ENCODE measurements at regions not wholly inside any gene's neighbourhood (a gene's known extent, or its start where the extent isn't known, plus 50 kb on each side); places are given as distances from the start of the nearest gene placed in this dataset.

DNA sequence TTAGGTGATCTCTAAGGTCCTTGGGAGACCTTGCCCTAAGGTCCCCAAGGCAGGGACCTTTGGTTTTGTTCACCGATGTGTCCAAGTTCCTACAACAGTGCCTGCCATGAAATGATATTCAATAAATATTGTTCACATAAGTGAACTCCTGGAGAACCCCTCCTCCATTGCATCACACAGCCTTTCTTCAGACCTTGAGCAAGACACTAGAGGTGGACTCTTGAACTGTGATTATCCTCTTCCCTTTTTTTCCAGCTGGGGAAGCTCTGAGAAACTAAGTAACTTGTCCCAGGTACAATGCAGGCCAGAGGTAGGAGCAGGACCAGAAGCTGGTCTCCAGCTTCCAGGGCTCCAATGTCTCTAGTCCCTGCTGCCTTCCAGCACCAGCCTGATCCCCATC is 76.6 kb upstream of the LMO1 start:
- no peak for ATAC-seq (replicated peaks; ENCODE audit: extremely low read depth, poor library complexity, severe bottlenecking)
- DNase-seq (ENCODE audit: low spot score in 2 of 2) = no peak
- H3K4me3 Mint-ChIP-seq = no peak overlapping the region

DNA sequence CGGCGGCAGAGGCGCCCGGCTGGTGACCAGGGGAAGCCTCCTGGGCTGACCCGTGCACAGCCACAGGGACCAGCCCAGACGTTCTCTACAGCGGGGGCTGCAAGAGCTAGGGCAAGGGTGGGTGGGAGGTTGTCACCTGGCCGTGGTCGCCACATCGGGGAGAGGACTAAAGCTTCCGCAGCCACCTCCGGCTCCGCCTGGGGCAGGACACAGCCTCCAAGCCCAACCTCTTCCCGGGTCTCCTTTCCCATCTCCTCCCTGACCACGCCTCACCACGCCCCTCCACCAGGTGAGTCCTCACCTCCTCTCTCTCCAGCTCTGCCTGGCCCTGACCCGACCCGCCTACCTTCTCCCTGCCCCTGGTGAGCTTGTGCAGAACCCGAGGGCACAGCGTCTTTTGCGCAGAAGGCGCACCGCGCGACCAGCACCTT is 75.9 kb upstream of the LMO1 start:
- Mint-ChIP-seq H3K36me3 (ENCODE audit: insufficient read depth) (no peaks in the 10 kb centered on the region), H3K4me3 (no peak overlapping the region), H3K4me1 (peaks cover 17% of the 10 kb centered on the region), H3K27ac (ENCODE audit: low read depth) (no peak overlapping the region), H3K9me3 (no peaks in the 10 kb centered on the region), H3K27me3 (peaks cover 43% of the 10 kb centered on the region)
- ATAC-seq (replicated peaks; ENCODE audit: extremely low read depth, poor library complexity, severe bottlenecking) (no peak), DNase-seq (ENCODE audit: low spot score in 2 of 2) (no peak)

More for the DNA sequence above, 76.6 kb upstream of the LMO1 start:
- Mint-ChIP-seq H3K27me3 (peaks cover 45% of the 10 kb centered on the region), H3K27ac (ENCODE audit: low read depth) (no peak overlapping the region), H3K4me1 (peaks cover 17% of the 10 kb centered on the region), H3K36me3 (ENCODE audit: insufficient read depth) (peaks cover 2% of the 10 kb centered on the region), H3K9me3 (no peaks in the 10 kb centered on the region)

DNA sequence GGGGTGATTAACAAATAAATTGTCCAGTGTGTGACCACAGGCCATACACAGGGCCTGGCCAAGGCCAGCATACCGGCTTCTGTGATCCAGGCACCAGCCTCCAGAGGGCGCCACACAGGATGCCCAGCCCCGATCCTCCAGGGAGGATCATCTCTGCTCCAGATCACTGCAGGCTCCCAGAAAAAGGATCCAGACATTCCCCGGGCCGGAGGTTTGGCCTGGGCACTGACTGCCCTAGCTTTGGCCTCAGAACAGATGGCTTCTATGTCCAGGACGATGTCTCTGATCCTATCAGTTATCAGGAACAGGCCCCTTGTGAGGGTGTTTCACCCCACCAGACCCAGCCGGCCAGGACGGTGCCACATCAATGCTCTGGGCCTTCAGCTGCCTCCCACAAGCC is 74.5 kb upstream of the LMO1 start:
- no peak for DNase-seq (ENCODE audit: low spot score in 2 of 2)
- H3K27ac Mint-ChIP-seq (ENCODE audit: low read depth) = no peak overlapping the region
- peaks cover 39% of the 10 kb centered on the region for H3K27me3 Mint-ChIP-seq
- H3K4me1 Mint-ChIP-seq = peaks cover 7% of the 10 kb centered on the region
- no peaks in the 10 kb centered on the region for H3K36me3 Mint-ChIP-seq (ENCODE audit: insufficient read depth)
- no peaks in the 10 kb centered on the region for H3K9me3 Mint-ChIP-seq
- H3K4me3 Mint-ChIP-seq = no peak overlapping the region
- ATAC-seq (replicated peaks; ENCODE audit: extremely low read depth, poor library complexity, severe bottlenecking) = no peak

DNA sequence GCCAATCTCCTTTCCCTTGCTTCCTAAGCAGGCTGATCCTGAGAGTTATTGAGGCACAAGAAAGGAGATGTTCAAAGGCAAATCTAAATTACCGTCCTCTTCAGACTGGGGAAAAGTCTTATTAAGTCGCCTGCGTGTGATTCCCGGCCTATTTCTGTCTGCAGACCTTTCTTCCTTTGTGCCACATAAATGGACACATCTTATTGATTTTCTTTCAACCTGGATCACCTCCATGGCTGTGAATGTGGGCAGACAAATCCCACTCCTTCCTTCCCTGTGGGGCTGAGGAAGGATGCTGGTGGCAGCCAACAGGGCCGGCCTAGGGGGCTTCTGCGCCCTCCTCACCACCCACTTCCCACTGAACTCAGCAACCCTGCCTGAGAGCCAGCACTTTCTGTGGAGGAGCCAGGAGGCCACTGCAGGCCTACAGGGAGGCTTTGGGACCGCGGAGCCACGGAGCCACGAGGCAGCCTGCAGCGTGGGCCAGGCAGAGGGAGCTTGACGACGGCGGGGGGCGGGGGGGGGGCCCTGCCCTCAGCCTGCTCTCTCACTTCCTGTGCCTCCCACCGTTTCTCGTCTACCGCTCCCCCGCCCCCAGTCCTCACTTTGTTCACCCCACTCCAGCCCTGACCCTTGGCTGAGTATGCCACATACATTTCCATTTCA is 73.6 kb upstream of the LMO1 start:
- H3K4me3 Mint-ChIP-seq = no peak overlapping the region
- peaks cover 34% of the 10 kb centered on the region for H3K27me3 Mint-ChIP-seq
- H3K36me3 Mint-ChIP-seq (ENCODE audit: insufficient read depth) = no peaks in the 10 kb centered on the region
- H3K4me1 Mint-ChIP-seq = no peaks in the 10 kb centered on the region
- no peak overlapping the region for H3K27ac Mint-ChIP-seq (ENCODE audit: low read depth)
- H3K9me3 Mint-ChIP-seq = no peaks in the 10 kb centered on the region
- no peak for DNase-seq (ENCODE audit: low spot score in 2 of 2)
- no peak for ATAC-seq (replicated peaks; ENCODE audit: extremely low read depth, poor library complexity, severe bottlenecking)

DNA sequence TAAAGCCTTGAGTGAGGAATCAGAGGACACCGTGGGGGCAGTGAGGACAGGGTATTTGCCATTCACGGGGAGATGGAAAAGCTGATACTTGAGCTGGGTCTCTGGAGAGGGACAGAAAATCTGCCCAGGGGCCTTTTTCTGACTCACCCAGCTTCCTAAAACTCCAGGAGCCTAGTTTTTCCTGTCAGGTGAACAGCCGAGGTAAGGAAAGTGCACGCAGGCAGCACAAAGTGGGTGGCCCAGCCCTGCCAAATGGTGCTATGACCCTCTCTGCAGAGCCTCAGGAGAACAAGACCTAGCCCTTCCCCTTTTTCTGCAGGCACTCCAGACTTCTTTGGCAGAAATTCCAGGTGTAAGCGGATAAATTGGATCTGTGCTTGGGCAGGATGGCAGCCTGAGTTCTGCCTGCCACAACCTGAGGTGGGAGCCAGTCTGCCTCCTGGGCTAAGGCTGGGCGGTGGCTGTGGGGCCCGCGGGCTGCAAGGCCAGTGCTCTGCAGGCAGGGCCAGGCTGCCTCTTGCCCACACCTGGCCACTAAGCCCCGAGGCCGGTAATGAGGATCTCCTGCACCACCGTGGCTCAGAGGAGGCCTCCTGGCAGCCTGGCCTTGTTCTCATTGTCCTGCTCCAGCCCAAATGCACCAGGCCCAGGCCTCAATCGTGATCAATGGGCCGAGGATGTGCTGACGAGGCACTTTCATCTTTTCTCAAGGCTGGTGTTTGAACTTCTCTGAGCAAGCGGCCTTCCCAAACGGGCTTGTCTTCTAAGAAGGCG is 72.9 kb upstream of the LMO1 start:
- Mint-ChIP-seq H3K9me3 (no peaks in the 10 kb centered on the region), H3K27ac (ENCODE audit: low read depth) (no peak overlapping the region), H3K4me1 (no peaks in the 10 kb centered on the region), H3K4me3 (no peak overlapping the region), H3K27me3 (peaks cover 28% of the 10 kb centered on the region), H3K36me3 (ENCODE audit: insufficient read depth) (no peaks in the 10 kb centered on the region)
- ATAC-seq (replicated peaks; ENCODE audit: extremely low read depth, poor library complexity, severe bottlenecking) (no peak), DNase-seq (ENCODE audit: low spot score in 2 of 2) (no peak)

DNA sequence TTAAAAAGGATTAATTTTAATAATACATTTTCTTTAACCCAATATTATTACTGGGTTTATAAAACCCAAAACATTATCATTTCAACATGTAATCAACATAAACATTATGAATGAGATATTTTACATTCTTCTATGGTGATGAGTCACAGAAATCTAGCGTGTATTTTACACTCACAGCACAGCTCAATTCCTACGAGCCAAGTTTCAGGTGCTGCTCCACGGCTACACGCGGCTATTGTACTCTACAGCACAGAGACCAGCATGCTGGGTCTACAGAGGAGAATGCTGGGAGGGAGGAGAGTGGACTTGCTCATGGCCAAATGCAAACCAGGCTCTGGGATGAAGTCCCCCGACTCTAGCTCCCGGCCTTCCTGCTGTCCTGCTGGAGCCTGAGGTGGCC is 72.0 kb upstream of the LMO1 start:
- H3K4me3 Mint-ChIP-seq = no peak overlapping the region
- ATAC-seq (replicated peaks; ENCODE audit: extremely low read depth, poor library complexity, severe bottlenecking) (no peak), DNase-seq (ENCODE audit: low spot score in 2 of 2) (no peak)
- H3K27me3 Mint-ChIP-seq = peaks cover 33% of the 10 kb centered on the region
- H3K9me3 Mint-ChIP-seq = no peaks in the 10 kb centered on the region
- no peaks in the 10 kb centered on the region for H3K36me3 Mint-ChIP-seq (ENCODE audit: insufficient read depth)
- no peak overlapping the region for H3K27ac Mint-ChIP-seq (ENCODE audit: low read depth)
- H3K4me1 Mint-ChIP-seq = no peaks in the 10 kb centered on the region

DNA sequence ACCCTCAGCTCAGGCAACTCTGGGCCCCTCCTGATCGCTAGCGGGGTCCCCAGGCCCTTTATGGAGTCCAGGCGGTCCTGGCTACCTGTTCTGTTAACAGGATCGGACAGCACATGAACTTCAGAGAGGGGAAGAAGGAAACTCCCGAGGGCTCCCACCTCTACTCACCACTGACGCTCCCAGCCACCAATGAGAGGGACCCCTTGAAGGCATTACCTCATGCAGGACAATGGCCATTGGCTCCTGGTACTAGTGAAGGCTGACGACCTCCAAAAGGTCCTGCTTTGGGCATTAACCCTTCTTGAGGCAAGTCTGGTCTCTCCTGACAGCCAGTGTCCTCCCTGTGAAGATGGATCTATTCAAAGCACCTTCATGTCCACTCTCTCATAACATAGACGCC is 71.5 kb upstream of the LMO1 start:
- Mint-ChIP-seq H3K4me3 (no peak overlapping the region), H3K4me1 (no peaks in the 10 kb centered on the region), H3K27ac (ENCODE audit: low read depth) (no peak overlapping the region), H3K9me3 (no peaks in the 10 kb centered on the region), H3K27me3 (peaks cover 34% of the 10 kb centered on the region), H3K36me3 (ENCODE audit: insufficient read depth) (no peaks in the 10 kb centered on the region)
- DNase-seq (ENCODE audit: low spot score in 2 of 2) (no peak), ATAC-seq (replicated peaks; ENCODE audit: extremely low read depth, poor library complexity, severe bottlenecking) (no peak)

DNA sequence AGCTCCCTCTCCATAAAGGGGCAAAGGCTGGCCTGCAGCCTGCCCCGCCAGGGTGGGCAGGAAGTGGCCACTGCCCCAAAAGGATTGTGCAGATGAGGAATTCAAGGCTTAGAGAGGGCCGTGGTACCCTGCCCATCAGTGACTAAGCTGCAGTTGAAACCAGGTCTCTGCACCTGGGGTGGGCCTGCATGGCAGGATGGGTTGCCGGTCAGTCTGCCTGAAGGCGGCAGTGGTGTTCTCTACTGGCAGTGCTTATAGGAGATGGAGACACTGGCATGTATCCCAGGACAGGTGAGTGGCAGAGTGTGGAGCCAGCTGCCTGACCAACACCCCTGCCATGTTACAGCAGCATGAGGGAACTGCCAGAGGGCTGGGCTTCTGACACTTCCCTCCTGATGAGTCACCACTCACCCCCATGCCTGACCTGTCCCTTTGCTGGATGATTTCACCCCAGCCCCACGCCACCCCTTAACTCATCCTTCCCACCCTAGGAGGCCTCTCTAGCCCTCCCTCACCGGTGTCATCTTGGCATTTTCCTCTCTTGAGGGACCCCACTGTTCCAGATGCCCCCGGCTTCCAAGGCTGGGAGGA is 70.2 kb upstream of the LMO1 start:
- DNase-seq (ENCODE audit: low spot score in 2 of 2) = no peak
- no peak for ATAC-seq (replicated peaks; ENCODE audit: extremely low read depth, poor library complexity, severe bottlenecking)
- Mint-ChIP-seq H3K4me1 (no peaks in the 10 kb centered on the region), H3K36me3 (ENCODE audit: insufficient read depth) (no peaks in the 10 kb centered on the region), H3K4me3 (no peak overlapping the region), H3K27me3 (peaks cover 33% of the 10 kb centered on the region), H3K27ac (ENCODE audit: low read depth) (no peak overlapping the region), H3K9me3 (no peaks in the 10 kb centered on the region)

DNA sequence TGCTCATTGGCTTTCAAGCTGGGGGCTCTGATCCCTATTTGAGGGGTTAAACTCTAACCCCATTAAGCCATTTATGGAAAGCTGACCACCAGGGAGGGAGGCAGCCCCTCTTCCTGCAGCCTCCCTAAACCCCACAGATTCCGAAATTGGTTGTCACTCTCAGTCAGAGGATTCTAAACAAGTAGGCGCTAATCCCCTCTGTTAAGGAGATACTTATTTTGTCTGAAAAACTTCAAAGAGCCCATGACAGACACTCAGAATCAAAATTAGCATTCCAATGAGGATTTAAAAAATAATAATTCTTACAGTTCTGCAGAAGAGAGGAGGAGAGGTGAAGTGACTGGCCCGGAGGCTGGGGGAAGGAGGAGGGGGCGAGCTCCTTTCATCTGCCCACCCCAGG is 69.7 kb upstream of the LMO1 start:
- no peaks in the 10 kb centered on the region for H3K9me3 Mint-ChIP-seq
- H3K4me1 Mint-ChIP-seq = no peaks in the 10 kb centered on the region
- no peaks in the 10 kb centered on the region for H3K36me3 Mint-ChIP-seq (ENCODE audit: insufficient read depth)
- no peak overlapping the region for H3K27ac Mint-ChIP-seq (ENCODE audit: low read depth)
- H3K27me3 Mint-ChIP-seq = peaks cover 28% of the 10 kb centered on the region
- DNase-seq (ENCODE audit: low spot score in 2 of 2) = no peak
- no peak for ATAC-seq (replicated peaks; ENCODE audit: extremely low read depth, poor library complexity, severe bottlenecking)
- no peak overlapping the region for H3K4me3 Mint-ChIP-seq

DNA sequence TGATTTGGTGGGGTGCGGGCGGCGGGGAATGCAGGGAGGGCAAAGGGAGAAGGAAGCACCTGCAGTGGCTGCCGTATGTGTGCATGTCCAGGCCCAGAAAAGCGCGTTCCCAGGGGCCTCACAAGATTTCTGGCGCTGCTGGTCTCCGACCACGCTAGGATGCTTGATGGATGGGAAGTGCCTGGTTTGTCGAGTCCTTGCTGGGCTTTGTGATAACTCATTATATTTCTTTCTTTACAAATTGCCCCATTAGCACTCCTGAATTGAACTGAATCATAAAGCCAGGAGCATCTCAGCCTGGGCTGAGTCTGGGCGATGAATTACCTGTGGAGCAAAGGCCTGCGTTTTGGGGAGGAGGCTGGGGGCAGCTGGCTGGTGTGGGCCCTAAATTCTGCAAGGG is 69.2 kb upstream of the LMO1 start:
- no peak overlapping the region for H3K4me3 Mint-ChIP-seq
- ATAC-seq (replicated peaks; ENCODE audit: extremely low read depth, poor library complexity, severe bottlenecking) (no peak), DNase-seq (ENCODE audit: low spot score in 2 of 2) (no peak)
- no peaks in the 10 kb centered on the region for H3K9me3 Mint-ChIP-seq
- H3K36me3 Mint-ChIP-seq (ENCODE audit: insufficient read depth) = no peaks in the 10 kb centered on the region
- H3K27me3 Mint-ChIP-seq = peaks cover 27% of the 10 kb centered on the region
- H3K27ac Mint-ChIP-seq (ENCODE audit: low read depth) = no peak overlapping the region
- no peaks in the 10 kb centered on the region for H3K4me1 Mint-ChIP-seq

DNA sequence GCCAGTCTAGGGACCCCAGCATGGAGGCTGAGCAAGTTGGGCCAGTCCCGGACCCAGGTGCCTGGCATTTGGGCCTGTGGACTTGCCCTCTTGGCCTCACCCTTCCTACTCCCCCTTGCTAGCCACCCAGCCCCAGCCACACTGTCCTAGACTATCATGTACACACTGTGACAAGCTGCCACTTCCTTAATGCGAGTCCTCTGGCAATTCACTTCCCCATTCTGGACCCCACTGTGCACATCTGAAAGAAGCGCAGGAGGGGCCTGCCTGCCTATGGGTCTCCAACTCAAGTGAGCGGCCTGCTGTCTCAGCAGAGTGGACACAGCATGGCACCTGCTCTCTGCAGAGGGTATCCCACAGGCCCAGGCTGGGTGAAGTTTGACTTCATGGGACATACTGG is 68.5 kb upstream of the LMO1 start:
- ATAC-seq (replicated peaks; ENCODE audit: extremely low read depth, poor library complexity, severe bottlenecking) = no peak
- DNase-seq (ENCODE audit: low spot score in 2 of 2) = no peak
- no peaks in the 10 kb centered on the region for H3K9me3 Mint-ChIP-seq
- H3K36me3 Mint-ChIP-seq (ENCODE audit: insufficient read depth) = no peaks in the 10 kb centered on the region
- no peak overlapping the region for H3K4me3 Mint-ChIP-seq
- no peak overlapping the region for H3K27ac Mint-ChIP-seq (ENCODE audit: low read depth)
- peaks cover 27% of the 10 kb centered on the region for H3K27me3 Mint-ChIP-seq
- H3K4me1 Mint-ChIP-seq = no peaks in the 10 kb centered on the region

DNA sequence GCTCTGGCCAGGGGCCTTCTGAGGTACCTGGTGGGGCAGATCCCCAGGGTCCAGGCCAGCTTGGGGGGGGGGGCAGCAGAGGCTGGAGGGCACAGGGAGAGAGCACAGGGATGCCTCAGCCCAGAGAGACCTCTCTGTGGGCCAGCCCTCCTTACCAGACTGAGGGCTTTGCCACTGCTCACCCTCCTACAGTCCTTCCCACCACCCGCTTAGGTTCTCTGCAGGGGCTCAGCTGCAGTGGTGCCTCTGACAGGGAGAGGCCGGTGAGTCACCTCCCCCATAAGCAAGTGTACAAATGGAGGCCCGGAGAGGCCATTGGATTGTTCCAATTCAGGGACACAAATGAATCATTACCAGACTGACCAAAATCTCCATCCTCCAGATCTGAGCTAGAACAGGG is 68.1 kb upstream of the LMO1 start:
- Mint-ChIP-seq H3K27me3 (peaks cover 27% of the 10 kb centered on the region), H3K36me3 (ENCODE audit: insufficient read depth) (no peaks in the 10 kb centered on the region), H3K27ac (ENCODE audit: low read depth) (no peak overlapping the region), H3K4me3 (no peak overlapping the region), H3K9me3 (no peaks in the 10 kb centered on the region), H3K4me1 (no peaks in the 10 kb centered on the region)
- ATAC-seq (replicated peaks; ENCODE audit: extremely low read depth, poor library complexity, severe bottlenecking) = no peak
- no peak for DNase-seq (ENCODE audit: low spot score in 2 of 2)

DNA sequence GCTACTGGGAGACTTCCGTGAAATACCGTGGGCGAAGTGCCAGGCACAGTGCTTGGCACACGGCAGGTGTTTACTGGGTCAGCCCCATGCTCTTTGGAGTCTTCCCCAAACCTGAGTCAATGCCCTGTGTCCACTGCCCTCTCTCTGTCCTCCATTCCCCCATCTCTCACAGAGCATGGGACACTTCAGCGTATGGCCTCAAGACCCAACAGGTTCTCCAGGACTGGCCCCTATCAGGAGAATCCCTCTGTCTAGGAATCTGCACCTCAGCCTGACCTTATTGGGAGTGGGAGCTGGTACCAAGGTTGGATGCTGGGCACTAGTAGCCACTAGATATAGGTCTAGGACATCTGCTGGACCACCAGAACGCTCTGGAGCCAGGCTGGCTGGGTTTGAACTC is 67.2 kb upstream of the LMO1 start:
- ATAC-seq (replicated peaks; ENCODE audit: extremely low read depth, poor library complexity, severe bottlenecking) = no peak
- DNase-seq (ENCODE audit: low spot score in 2 of 2) = no peak
- no peak overlapping the region for H3K27ac Mint-ChIP-seq (ENCODE audit: low read depth)
- peaks cover 27% of the 10 kb centered on the region for H3K27me3 Mint-ChIP-seq
- no peaks in the 10 kb centered on the region for H3K36me3 Mint-ChIP-seq (ENCODE audit: insufficient read depth)
- H3K4me3 Mint-ChIP-seq = no peak overlapping the region
- H3K9me3 Mint-ChIP-seq = no peaks in the 10 kb centered on the region
- no peaks in the 10 kb centered on the region for H3K4me1 Mint-ChIP-seq
